ENCODE measurements at regions not wholly inside any gene's neighbourhood (a gene's known extent, or its start where the extent isn't known, plus 50 kb on each side); places are given as distances from the start of the nearest gene placed in this dataset.

DNA sequence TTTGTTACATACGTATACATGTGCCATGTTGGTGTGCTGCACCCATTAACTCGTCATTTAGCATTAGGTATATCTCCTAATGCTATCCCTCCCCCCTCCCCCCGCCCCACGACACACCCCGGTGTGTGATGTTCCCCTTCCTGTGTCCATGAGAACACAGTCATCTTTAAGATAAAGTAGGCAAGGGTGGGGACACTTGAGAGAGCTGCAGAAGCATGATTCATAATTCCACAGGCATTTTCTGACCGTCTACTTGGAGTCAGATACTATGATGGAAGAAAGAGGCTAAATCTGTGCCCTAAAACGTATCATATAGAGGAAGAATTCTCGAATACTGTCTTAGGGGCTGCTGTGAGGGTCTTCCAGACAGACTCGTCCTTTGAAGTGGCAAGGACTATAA, 145.9 kb upstream of the VASH1 start:
- TF ChIP-seq CTCF (IDR thresholded peaks at IDR 0.05), result no peak
- no peak for TF ChIP-seq POLR2A (IDR thresholded peaks at IDR 0.05)
- no peak for DNase-seq
- H3K4me3 ChIP-seq, result no peak overlapping the region
- no peaks in the 10 kb centered on the region for H3K4me1 ChIP-seq
- intact Hi-C loops (cut with DNase I; ENCODE audit: low total_unique reads), result no loop called here
- no peaks in the 10 kb centered on the region for H3K27me3 ChIP-seq
- no peak overlapping the region for H3K27ac ChIP-seq
- no peaks in the 10 kb centered on the region for H3K36me3 ChIP-seq
- H3K9me3 ChIP-seq, result no peaks in the 10 kb centered on the region

- Histone ChIP-seq H3K27ac (no peak overlapping the region), H3K4me3 (no peak overlapping the region), H3K9me3 (no peaks in the 10 kb centered on the region), H3K4me1 (no peaks in the 10 kb centered on the region), H3K36me3 (no peaks in the 10 kb centered on the region), H3K27me3 (no peaks in the 10 kb centered on the region)
- no peak for DNase-seq
- intact Hi-C loops (cut with DNase I; ENCODE audit: low total_unique reads), result no loop called here
- TF ChIP-seq CTCF (IDR thresholded peaks at IDR 0.05) (no peak), POLR2A (IDR thresholded peaks at IDR 0.05) (no peak)
These were observed 143.8 kb upstream of the VASH1 start for GRCh38 chr14:76617440-76617839.

DNA sequence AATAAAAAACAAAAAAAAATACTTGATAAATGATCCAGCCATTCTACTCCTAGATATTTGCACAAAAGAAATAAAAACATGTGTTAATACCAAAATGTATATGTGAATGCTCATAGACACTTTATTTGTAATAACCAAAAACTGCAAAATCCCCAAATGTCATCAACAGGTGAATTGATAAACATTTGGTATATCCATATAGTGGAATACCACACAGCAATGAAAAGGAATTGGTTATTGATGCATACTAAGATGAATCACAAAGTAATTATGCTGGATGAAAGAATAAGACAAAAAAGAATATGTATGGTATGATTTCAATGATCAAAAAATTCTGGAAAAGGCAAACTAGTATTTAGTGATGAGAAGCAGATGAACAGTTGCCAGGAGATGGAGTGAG, 124.7 kb upstream of the VASH1 start:
- TF ChIP-seq CTCF (IDR thresholded peaks at IDR 0.05) (no peak), POLR2A (IDR thresholded peaks at IDR 0.05) (no peak)

GRCh38 chr14:76638841-76639240, 122.4 kb upstream of the VASH1 start:
- H3K4me1 ChIP-seq, result no peaks in the 10 kb centered on the region
- H3K4me3 ChIP-seq, result no peak overlapping the region
- no peaks in the 10 kb centered on the region for H3K9me3 ChIP-seq
- no peak overlapping the region for H3K27ac ChIP-seq
- no peak for TF ChIP-seq CTCF (IDR thresholded peaks at IDR 0.05)
- H3K27me3 ChIP-seq, result no peaks in the 10 kb centered on the region
- no peak for DNase-seq
- intact Hi-C loops (cut with DNase I; ENCODE audit: low total_unique reads), result no loop called here
- no peaks in the 10 kb centered on the region for H3K36me3 ChIP-seq

More for the DNA sequence above, 124.7 kb upstream of the VASH1 start:
- DNase-seq, result no peak
- Histone ChIP-seq H3K36me3 (no peaks in the 10 kb centered on the region), H3K27ac (no peak overlapping the region), H3K4me1 (no peaks in the 10 kb centered on the region), H3K27me3 (no peaks in the 10 kb centered on the region), H3K4me3 (no peak overlapping the region), H3K9me3 (no peaks in the 10 kb centered on the region)
- intact Hi-C loops (cut with DNase I; ENCODE audit: low total_unique reads), result no loop called here

GRCh38 chr14:76639606-76640229, 121.5 kb upstream of the VASH1 start:
- no peaks in the 10 kb centered on the region for H3K4me1 ChIP-seq
- H3K9me3 ChIP-seq, result no peaks in the 10 kb centered on the region
- H3K4me3 ChIP-seq, result no peak overlapping the region
- no peak overlapping the region for H3K27ac ChIP-seq
- no peaks in the 10 kb centered on the region for H3K36me3 ChIP-seq
- no peaks in the 10 kb centered on the region for H3K27me3 ChIP-seq
- intact Hi-C loops (cut with DNase I; ENCODE audit: low total_unique reads), result no loop called here
- TF ChIP-seq POLR2A (IDR thresholded peaks at IDR 0.05) (no peak), CTCF (IDR thresholded peaks at IDR 0.05) (no peak)
- no peak for DNase-seq
